NOMO-1 (cell line): ENCODE measurements at regions not wholly inside any gene's neighbourhood (a gene's known extent, or its start where the extent isn't known, plus 50 kb on each side); places are given as distances from the start of the nearest gene placed in this dataset.

Experiments
- DNase-seq, 2 experiments: peaks; one replicate each; lab custom pipeline; 2025; ENCODE audit not compliant: unreplicated experiment in 2 of 2; lab: John Stamatoyannopoulos, UW

GRCh38 chr1:9419369-9420041, 119.8 kb upstream of the SLC25A33 start:
- DNase-seq, result no peak

- DNase-seq, result no peak
These were observed 118.3 kb upstream of the SLC25A33 start for GRCh38 chr1:9420835-9421532.

- DNase-seq, result no peak
These were observed 117.8 kb upstream of the SLC25A33 start for GRCh38 chr1:9421533-9421873.

GRCh38 chr1:9422321-9422720, 116.9 kb upstream of the SLC25A33 start:
- no peak for DNase-seq

- no peak for DNase-seq
These were observed 116.3 kb upstream of the SLC25A33 start for GRCh38 chr1:9422911-9423505.

GRCh38 chr1:9424261-9424660, 115.0 kb upstream of the SLC25A33 start:
- DNase-seq, result no peak

GRCh38 chr1:9425859-9426258, 113.4 kb upstream of the SLC25A33 start:
- peak; percentile 55 to 71 for DNase-seq

GRCh38 chr1:9426291-9426711, 113.0 kb upstream of the SLC25A33 start:
- DNase-seq, result peak; percentile 84 to 85

GRCh38 chr1:9427388-9427787, 111.9 kb upstream of the SLC25A33 start:
- DNase-seq, result no peak

GRCh38 chr1:9428601-9429341, 110.5 kb upstream of the SLC25A33 start:
- peak; percentile 98 for DNase-seq

- DNase-seq, result no peak
These were observed 109.9 kb upstream of the SLC25A33 start for GRCh38 chr1:9429342-9429711.

- no peak for DNase-seq
These were observed 104.8 kb upstream of the SLC25A33 start for GRCh38 chr1:9434247-9435152.

- DNase-seq, result no peak
These were observed 104.1 kb upstream of the SLC25A33 start for GRCh38 chr1:9435153-9435636.

- no peak for DNase-seq
These were observed 103.2 kb upstream of the SLC25A33 start for GRCh38 chr1:9435854-9436640.

- no peak for DNase-seq
These were observed 101.3 kb upstream of the SLC25A33 start for GRCh38 chr1:9437961-9438430.

GRCh38 chr1:9438431-9439073, 100.7 kb upstream of the SLC25A33 start:
- DNase-seq, result peak; percentile 21 to 48

GRCh38 chr1:9439074-9439761, 100.0 kb upstream of the SLC25A33 start:
- DNase-seq, result peak; percentile 31 to 79

GRCh38 chr1:9440261-9440660, 99.0 kb upstream of the SLC25A33 start:
- DNase-seq, result no peak
